ENCODE measurements at regions not wholly inside any gene's neighbourhood (a gene's known extent, or its start where the extent isn't known, plus 50 kb on each side); places are given as distances from the start of the nearest gene placed in this dataset.

- TF ChIP-seq, protein P1, sequence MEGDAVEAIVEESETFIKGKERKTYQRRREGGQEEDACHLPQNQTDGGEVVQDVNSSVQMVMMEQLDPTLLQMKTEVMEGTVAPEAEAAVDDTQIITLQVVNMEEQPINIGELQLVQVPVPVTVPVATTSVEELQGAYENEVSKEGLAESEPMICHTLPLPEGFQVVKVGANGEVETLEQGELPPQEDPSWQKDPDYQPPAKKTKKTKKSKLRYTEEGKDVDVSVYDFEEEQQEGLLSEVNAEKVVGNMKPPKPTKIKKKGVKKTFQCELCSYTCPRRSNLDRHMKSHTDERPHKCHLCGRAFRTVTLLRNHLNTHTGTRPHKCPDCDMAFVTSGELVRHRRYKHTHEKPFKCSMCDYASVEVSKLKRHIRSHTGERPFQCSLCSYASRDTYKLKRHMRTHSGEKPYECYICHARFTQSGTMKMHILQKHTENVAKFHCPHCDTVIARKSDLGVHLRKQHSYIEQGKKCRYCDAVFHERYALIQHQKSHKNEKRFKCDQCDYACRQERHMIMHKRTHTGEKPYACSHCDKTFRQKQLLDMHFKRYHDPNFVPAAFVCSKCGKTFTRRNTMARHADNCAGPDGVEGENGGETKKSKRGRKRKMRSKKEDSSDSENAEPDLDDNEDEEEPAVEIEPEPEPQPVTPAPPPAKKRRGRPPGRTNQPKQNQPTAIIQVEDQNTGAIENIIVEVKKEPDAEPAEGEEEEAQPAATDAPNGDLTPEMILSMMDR (conservative IDR thresholded peaks at IDR 0.05; ENCODE audit: low read depth, low read length), result no peak
- TF ChIP-seq EZH2 (IDR thresholded peaks at IDR 0.05; ENCODE audit: borderline replicate concordance, low read depth, low read length, poor library complexity, severe bottlenecking), result no peak
Measured at GRCh38 chr18:46341986-46342525, 237.9 kb downstream of the HAUS1 start.

Measured in A673 (cell line).